Prostate gland (tissue), 2 donors: ENCODE measurements at regions not wholly inside any gene's neighbourhood (a gene's known extent, or its start where the extent isn't known, plus 50 kb on each side); places are given as distances from the start of the nearest gene placed in this dataset.

Experiments
- CTCF ChIP-seq, 4 experiments: fragments of 200-600 bp in 2 of 4; fragments of 450-650 bp in 2 of 4; sonication (generic) in 2 of 4; IDR thresholded peaks; 1 replicate in 3 of 4; 2 replicates in 1 of 4; pipeline ENCODE4 v1.5.1; 2016 to 2019; ENCODE audit warnings: antibody characterized with exemption in 4 of 4, mild to moderate bottlenecking in 2 of 4, moderate library complexity in 2 of 4
- POLR2A ChIP-seq: fragments of 450-650 bp; IDR thresholded peaks from one replicate; pipeline ENCODE4 v1.6.1; 2016; ENCODE audit warnings: antibody characterized with exemption, mild to moderate bottlenecking
- POLR2AphosphoS5 ChIP-seq: sonication (generic); formaldehyde crosslinking; IDR thresholded peaks from one replicate; pipeline ENCODE4 v1.6.1; 2017; ENCODE audit warnings: antibody characterized with exemption

- no peak for TF ChIP-seq CTCF (IDR thresholded peaks at IDR 0.05)
- no peak for TF ChIP-seq POLR2A
- TF ChIP-seq POLR2AphosphoS5: no peak
These were observed 521.2 kb downstream of the MED13L start for GRCh38 chr12:115756271-115756670.
